Endothelial cell of umbilical vein (primary cell): ENCODE measurements at regions not wholly inside any gene's neighbourhood (a gene's known extent, or its start where the extent isn't known, plus 50 kb on each side); places are given as distances from the start of the nearest gene placed in this dataset.
"Not testable (repeated sequence)": the region's sequence is repeated elsewhere in the genome, so short reads cannot be mapped to it uniquely, and the experiment has no call there.

Source experiments
- POLR2AphosphoS5 ChIP-seq: IDR thresholded peaks from 2 replicates; pipeline ENCODE4 v1.6.1; 2012; ENCODE audit warnings: low read depth, mild to moderate bottlenecking, control low read depth, low read length, moderate library complexity; ENCODE audit not compliant: insufficient read depth
- TF ChIP-seq, protein P1 (sequence below), 2 donors: IDR thresholded peaks; 1 replicate in 1 of 2; 2 replicates in 1 of 2; pipeline ENCODE4 v1.5.1; 2011; ENCODE audit warnings: low read length in 2 of 2, mild to moderate bottlenecking in 2 of 2, moderate library complexity in 2 of 2, control low read depth in 1 of 2, inconsistent platforms in 1 of 2, low read depth in 1 of 2; ENCODE audit not compliant: insufficient read depth in 1 of 2; ENCODE audit errors: extremely low read depth in 1 of 2

DNA sequence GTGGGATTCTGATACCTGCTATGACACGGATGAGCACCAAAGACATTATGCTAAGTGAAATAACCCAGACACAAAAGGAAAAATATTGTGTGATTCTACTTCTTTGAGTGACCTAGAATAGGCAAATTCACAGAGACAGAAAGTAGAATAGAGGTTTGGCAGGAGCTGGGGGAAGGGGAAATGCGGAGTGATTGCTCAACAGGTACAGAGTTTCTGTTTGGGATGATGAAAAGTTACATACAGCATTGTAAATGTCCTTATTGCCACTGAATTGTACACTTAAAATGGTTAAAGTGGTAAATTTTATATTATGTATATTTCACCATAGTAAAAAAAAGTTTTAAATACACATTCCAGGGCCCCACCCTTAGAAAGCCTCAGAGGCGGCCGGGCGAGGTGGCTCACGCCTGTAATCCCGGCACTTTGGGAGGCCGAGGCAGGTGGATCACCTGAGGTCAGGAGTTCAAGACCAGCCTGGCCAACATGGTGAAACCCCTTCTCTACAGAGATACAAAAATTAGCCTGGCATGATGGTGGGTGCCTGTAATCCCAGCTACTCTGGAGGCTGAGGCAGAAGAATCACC is 72.3 kb downstream of the ARF6 start:
- TF ChIP-seq, protein P1, sequence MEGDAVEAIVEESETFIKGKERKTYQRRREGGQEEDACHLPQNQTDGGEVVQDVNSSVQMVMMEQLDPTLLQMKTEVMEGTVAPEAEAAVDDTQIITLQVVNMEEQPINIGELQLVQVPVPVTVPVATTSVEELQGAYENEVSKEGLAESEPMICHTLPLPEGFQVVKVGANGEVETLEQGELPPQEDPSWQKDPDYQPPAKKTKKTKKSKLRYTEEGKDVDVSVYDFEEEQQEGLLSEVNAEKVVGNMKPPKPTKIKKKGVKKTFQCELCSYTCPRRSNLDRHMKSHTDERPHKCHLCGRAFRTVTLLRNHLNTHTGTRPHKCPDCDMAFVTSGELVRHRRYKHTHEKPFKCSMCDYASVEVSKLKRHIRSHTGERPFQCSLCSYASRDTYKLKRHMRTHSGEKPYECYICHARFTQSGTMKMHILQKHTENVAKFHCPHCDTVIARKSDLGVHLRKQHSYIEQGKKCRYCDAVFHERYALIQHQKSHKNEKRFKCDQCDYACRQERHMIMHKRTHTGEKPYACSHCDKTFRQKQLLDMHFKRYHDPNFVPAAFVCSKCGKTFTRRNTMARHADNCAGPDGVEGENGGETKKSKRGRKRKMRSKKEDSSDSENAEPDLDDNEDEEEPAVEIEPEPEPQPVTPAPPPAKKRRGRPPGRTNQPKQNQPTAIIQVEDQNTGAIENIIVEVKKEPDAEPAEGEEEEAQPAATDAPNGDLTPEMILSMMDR (IDR thresholded peaks at IDR 0.05; ENCODE audit: extremely low read depth in 1 of 2, insufficient read depth in 1 of 2, low read depth in 1 of 2, low read length in 2 of 2): not testable (repeated sequence)
- TF ChIP-seq POLR2AphosphoS5: not testable (repeated sequence)
